RWPE2 (cell line): ENCODE measurements at regions not wholly inside any gene's neighbourhood (a gene's known extent, or its start where the extent isn't known, plus 50 kb on each side); places are given as distances from the start of the nearest gene placed in this dataset.

ENCODE experiments used
- ATAC-seq: fragments of 200-7000 bp; cut with Tn5 transposase; 3 replicates; pipeline ENCODE4 v1.9.1; 2021; ENCODE audit warnings: low read depth
- DNase-seq: peaks from one replicate; pipeline ENCODE4 v3.0.0-alpha.2; 2020; ENCODE audit warnings: low spot score
- H3K27ac ChIP-seq: fragments of 450-650 bp; 2 replicates; pipeline ENCODE4 v1.5.1; 2017; ENCODE audit warnings: mild to moderate bottlenecking; ENCODE audit not compliant: poor library complexity, severe bottlenecking
- H3K27me3 ChIP-seq: fragments of 250-450 bp; sonication (Bioruptor Pico); 2 replicates; pipeline ENCODE4 v1.5.1; 2021; ENCODE audit warnings: mild to moderate bottlenecking, moderate library complexity; ENCODE audit not compliant: insufficient read depth, poor library complexity, severe bottlenecking
- H3K36me3 ChIP-seq: fragments of 250-450 bp; sonication (Bioruptor Pico); 2 replicates; pipeline ENCODE4 v1.5.1; 2020; ENCODE audit warnings: low read depth, mild to moderate bottlenecking, moderate library complexity
- H3K4me1 ChIP-seq: fragments of 250-450 bp; sonication (Bioruptor Pico); 2 replicates; pipeline ENCODE4 v1.5.1; 2021; ENCODE audit warnings: mild to moderate bottlenecking, moderate library complexity; ENCODE audit not compliant: insufficient read depth, poor library complexity, severe bottlenecking
- H3K4me3 ChIP-seq: fragments of 250-450 bp; sonication (Bioruptor Pico); 2 replicates; pipeline ENCODE4 v1.5.1; 2021; ENCODE audit warnings: mild to moderate bottlenecking, moderate library complexity; ENCODE audit not compliant: severe bottlenecking
- H3K9me3 ChIP-seq: fragments of 250-450 bp; sonication (Bioruptor Pico); 2 replicates; pipeline ENCODE4 v1.5.1; 2021; ENCODE audit warnings: mild to moderate bottlenecking, moderate library complexity; ENCODE audit not compliant: severe bottlenecking
- CTCF ChIP-seq: fragments of 450-650 bp; IDR thresholded peaks from one replicate; pipeline ENCODE4 v1.5.1; 2017; ENCODE audit warnings: mild to moderate bottlenecking, moderate library complexity; ENCODE audit not compliant: poor library complexity, severe bottlenecking

DNA sequence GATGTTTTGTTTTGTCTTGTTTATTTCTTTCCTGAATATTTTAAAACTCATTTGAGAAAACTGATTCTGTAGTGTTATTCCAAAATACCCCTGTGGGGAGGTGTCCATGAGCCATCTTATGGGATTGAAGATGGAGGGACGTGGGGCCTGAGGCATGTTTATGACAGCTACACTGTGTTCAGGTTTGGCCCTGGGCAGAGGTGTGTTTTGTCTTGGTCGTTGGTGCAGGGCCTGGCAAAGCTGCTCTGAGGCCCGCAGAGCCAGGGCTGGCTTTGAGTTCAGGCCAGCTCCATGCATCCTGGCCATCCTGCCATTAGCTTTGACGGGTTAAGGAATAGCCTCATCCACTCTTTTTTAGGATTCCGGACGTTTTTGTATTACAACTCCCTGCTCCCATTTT is 68.9 kb downstream of the TMEM18 start:
- no peak overlapping the region for H3K4me3 ChIP-seq
- ATAC-seq (no peak), DNase-seq (no peak)
- H3K4me1 ChIP-seq: peaks cover 2% of the 10 kb centered on the region
- no peak overlapping the region for H3K27ac ChIP-seq
- no peak for TF ChIP-seq CTCF
- H3K36me3 ChIP-seq: no peaks in the 10 kb centered on the region
- H3K9me3 ChIP-seq: peaks cover 2% of the 10 kb centered on the region
- no peaks in the 10 kb centered on the region for H3K27me3 ChIP-seq

GRCh38 chr2:607709-608108 is 69.5 kb downstream of the TMEM18 start:
- TF ChIP-seq CTCF: no peak
- peaks cover 2% of the 10 kb centered on the region for H3K9me3 ChIP-seq
- H3K27me3 ChIP-seq: no peaks in the 10 kb centered on the region
- H3K4me3 ChIP-seq: no peak overlapping the region
- H3K36me3 ChIP-seq: no peaks in the 10 kb centered on the region
- ATAC-seq (no peak), DNase-seq (no peak)
- H3K4me1 ChIP-seq: peaks cover 6% of the 10 kb centered on the region
- H3K27ac ChIP-seq: no peak overlapping the region

DNA sequence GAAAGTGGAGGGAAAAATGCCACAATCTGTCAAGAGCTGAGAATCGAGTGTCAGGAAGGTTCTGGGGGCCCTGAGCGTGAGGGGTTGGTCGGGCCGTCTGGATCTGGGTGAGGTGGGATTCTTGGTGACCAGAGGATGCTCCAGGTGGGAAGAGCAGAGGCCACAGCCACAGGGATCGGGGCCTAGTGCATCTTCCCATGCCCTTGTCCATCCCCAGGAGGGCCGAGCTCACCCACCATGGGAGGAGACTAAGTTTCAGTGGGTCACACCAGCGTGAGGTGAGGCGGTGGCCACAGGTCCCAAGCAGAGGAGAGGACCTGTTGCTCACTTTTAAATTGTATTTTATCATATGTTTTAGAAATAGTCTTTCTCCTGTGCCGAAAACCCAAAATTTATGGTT is 70.0 kb downstream of the TMEM18 start:
- DNase-seq (no peak), ATAC-seq (no peak)
- no peaks in the 10 kb centered on the region for H3K27me3 ChIP-seq
- peaks cover 6% of the 10 kb centered on the region for H3K4me1 ChIP-seq
- H3K36me3 ChIP-seq: no peaks in the 10 kb centered on the region
- H3K4me3 ChIP-seq: no peak overlapping the region
- no peak overlapping the region for H3K27ac ChIP-seq
- H3K9me3 ChIP-seq: peaks cover 2% of the 10 kb centered on the region
- no peak for TF ChIP-seq CTCF

DNA sequence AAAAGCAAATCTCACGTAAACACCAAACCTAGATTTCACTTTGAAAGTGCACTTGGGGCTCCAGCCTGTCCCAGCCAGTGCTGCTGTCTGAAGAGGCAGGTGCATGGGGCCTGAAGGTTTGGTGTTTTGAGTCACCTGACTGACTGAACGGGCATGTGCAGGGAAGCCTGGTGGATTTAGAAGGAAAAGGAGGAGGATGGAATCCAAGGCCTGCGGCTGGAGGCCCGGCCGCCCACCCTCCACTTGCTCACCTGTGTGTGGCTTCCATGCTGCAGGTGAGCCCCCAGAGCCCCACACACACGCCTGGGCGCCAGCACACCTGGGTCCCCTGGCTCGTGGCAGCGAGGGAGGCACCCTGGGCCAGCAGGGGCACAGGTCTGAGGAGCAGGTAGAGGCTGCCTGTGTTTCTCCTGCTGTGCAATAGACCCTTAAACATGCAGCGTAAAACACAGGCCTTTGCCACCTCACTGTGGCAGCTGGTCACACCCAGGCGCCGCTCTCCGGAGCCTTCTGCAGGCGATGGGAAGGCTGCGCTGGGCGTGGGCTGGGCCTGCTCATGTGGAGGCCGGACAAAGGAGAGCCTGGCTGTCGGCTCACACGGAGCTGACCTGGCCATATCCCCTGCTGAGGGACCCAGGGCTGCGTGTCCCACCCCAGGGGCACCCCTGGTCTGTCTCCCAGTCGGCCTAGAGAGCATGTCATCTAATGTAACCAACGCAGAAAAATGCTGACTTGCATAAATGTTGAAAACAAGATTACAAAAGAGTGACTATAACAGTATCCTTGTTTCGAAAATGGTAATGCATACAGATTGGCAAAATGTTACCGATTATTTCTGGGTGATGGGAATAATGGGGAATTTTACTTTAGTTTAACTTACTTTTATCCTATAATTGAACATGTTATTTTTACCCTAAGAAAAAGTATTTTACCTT is 71.3 kb downstream of the TMEM18 start:
- H3K9me3 ChIP-seq: peaks cover 2% of the 10 kb centered on the region
- ATAC-seq: no peak
- H3K27ac ChIP-seq: no peak overlapping the region
- no peaks in the 10 kb centered on the region for H3K27me3 ChIP-seq
- no peaks in the 10 kb centered on the region for H3K36me3 ChIP-seq
- no peak for DNase-seq
- no peak for TF ChIP-seq CTCF
- peaks cover 6% of the 10 kb centered on the region for H3K4me1 ChIP-seq
- H3K4me3 ChIP-seq: no peak overlapping the region
